ENCODE measurements at regions not wholly inside any gene's neighbourhood (a gene's known extent, or its start where the extent isn't known, plus 50 kb on each side); places are given as distances from the start of the nearest gene placed in this dataset.

DNA sequence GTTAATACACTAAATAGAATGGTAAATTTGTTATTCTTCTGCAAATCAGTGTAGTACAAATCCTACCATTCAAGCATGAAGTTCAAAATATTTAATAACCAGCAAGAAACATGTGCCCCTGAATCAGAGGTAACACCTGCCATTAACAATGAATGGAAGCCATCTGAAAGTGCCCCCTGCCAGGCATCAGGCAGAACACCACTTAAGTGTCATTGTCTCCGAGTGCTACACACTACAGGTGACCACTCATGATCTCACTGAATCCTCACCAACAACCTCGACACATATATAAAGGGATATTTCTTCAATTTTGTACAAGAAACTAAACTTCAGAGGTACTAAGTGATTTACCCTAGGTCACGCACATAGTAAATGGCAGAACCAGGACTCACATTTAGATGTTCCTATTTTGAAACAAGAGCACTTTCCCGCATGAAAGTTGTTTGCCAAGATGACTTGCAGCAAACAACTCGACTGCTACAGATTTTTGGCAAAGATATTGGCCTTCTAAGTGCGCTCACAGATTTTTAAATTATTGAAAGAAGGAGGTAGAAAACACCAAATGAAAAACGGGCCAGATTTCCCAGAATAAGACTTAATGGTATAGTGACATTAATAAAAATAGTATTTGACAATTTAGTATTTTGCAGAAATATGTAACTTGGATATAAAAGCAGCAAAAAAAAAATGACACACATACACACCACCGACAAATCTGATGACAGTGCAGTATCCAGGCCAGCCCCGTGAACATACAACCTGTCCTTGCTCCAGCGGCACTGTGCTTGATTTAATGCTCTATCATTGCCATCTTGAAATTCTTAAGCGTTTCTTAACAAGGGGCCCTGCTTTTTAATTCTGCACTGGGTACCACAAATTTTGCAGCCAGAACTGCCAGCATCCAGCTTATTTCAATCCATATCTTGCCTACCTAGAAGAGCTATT, 274.5 kb downstream of the ALDH8A1 start:
- no peak overlapping the region for H3K4me2 ChIP-seq
- BruUV-seq (replicated peaks): no TSS peak
- intact Hi-C loops (cut with micrococcal nuclease; ENCODE audit: unreplicated experiment): no loop called here
- no peaks in the 10 kb centered on the region for H3K9me2 ChIP-seq (ENCODE audit: insufficient read depth)
- H3K9me3 ChIP-seq (ENCODE audit: insufficient read depth, low read depth): no peaks in the 10 kb centered on the region
- peaks cover 7% of the 10 kb centered on the region; the same call in 1 of the 2 replicates for H3K4me1 ChIP-seq (replicated peaks; ENCODE audit: insufficient read depth)
- H3K36me3 ChIP-seq (ENCODE audit: low read depth): no peaks in the 10 kb centered on the region
- H3K79me2 ChIP-seq (ENCODE audit: low read depth): no peaks in the 10 kb centered on the region
- H3K4me3 ChIP-seq: no peak overlapping the region
- H3F3A ChIP-seq (ENCODE audit: insufficient read depth, low read depth): no peaks in the 10 kb centered on the region
- no peak for DNase-seq
- no peak overlapping the region for H2AFZ ChIP-seq
- no peaks in the 10 kb centered on the region for H4K20me1 ChIP-seq (ENCODE audit: insufficient read depth)
- no peak overlapping the region for H3K27ac ChIP-seq
- TF ChIP-seq, protein P1, sequence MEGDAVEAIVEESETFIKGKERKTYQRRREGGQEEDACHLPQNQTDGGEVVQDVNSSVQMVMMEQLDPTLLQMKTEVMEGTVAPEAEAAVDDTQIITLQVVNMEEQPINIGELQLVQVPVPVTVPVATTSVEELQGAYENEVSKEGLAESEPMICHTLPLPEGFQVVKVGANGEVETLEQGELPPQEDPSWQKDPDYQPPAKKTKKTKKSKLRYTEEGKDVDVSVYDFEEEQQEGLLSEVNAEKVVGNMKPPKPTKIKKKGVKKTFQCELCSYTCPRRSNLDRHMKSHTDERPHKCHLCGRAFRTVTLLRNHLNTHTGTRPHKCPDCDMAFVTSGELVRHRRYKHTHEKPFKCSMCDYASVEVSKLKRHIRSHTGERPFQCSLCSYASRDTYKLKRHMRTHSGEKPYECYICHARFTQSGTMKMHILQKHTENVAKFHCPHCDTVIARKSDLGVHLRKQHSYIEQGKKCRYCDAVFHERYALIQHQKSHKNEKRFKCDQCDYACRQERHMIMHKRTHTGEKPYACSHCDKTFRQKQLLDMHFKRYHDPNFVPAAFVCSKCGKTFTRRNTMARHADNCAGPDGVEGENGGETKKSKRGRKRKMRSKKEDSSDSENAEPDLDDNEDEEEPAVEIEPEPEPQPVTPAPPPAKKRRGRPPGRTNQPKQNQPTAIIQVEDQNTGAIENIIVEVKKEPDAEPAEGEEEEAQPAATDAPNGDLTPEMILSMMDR (conservative IDR thresholded peaks at IDR 0.05): no peak
- no peak for TF ChIP-seq EZH2 (IDR thresholded peaks at IDR 0.05; ENCODE audit: low read depth)
- ChIA-PET CTCF (no interaction called here), POLR2A (ENCODE audit: unreplicated experiment) (no interaction called here)
- no peaks in the 10 kb centered on the region for H3K27me3 ChIP-seq (ENCODE audit: insufficient read depth, low read depth)

DNA sequence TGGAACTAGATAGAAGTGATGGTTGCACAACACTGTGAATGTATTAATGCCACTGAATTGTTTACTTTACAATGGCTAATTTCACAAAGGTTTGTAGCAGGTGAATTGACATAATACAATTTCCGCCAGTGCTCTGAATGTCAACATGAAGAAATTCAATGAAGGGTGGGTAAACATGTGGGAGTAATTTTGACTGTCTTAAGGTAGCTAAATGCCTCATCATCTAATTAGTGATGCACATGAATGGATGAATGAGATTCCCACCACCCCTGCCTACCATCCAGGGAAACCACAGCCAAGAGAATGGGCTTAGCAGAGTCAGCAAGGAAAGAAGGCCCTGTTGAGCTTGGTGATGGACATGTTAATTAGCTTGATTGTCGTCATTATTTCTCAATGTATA, 275.3 kb downstream of the ALDH8A1 start:
- H3K9me2 ChIP-seq (ENCODE audit: insufficient read depth): no peaks in the 10 kb centered on the region
- H3K79me2 ChIP-seq (ENCODE audit: low read depth): no peaks in the 10 kb centered on the region
- no peak overlapping the region for H3K4me3 ChIP-seq
- no peaks in the 10 kb centered on the region for H3K9me3 ChIP-seq (ENCODE audit: insufficient read depth, low read depth)
- no peak for DNase-seq
- no peaks in the 10 kb centered on the region for H3K36me3 ChIP-seq (ENCODE audit: low read depth)
- intact Hi-C loops (cut with micrococcal nuclease; ENCODE audit: unreplicated experiment): no loop called here
- H3K4me1 ChIP-seq (replicated peaks; ENCODE audit: insufficient read depth): peaks cover 7% of the 10 kb centered on the region; the same call in 1 of the 2 replicates
- no peaks in the 10 kb centered on the region for H4K20me1 ChIP-seq (ENCODE audit: insufficient read depth)
- no peak overlapping the region for H3K4me2 ChIP-seq
- POLR2A ChIA-PET (ENCODE audit: unreplicated experiment): interaction anchor here (0.6 kb wide), 1 partner anchor 82 kb away, joined by 3 read pairs; no protein-coding TSS in a partner anchor
- no peaks in the 10 kb centered on the region for H3F3A ChIP-seq (ENCODE audit: insufficient read depth, low read depth)
- TF ChIP-seq, protein P1 (conservative IDR thresholded peaks at IDR 0.05): no peak
- TF ChIP-seq EZH2 (IDR thresholded peaks at IDR 0.05; ENCODE audit: low read depth): no peak
- H3K27ac ChIP-seq: no peak overlapping the region
- no TSS peak for BruUV-seq (replicated peaks)
- no peak overlapping the region for H2AFZ ChIP-seq
- CTCF ChIA-PET: no interaction called here
- H3K27me3 ChIP-seq (ENCODE audit: insufficient read depth, low read depth): no peaks in the 10 kb centered on the region

DNA sequence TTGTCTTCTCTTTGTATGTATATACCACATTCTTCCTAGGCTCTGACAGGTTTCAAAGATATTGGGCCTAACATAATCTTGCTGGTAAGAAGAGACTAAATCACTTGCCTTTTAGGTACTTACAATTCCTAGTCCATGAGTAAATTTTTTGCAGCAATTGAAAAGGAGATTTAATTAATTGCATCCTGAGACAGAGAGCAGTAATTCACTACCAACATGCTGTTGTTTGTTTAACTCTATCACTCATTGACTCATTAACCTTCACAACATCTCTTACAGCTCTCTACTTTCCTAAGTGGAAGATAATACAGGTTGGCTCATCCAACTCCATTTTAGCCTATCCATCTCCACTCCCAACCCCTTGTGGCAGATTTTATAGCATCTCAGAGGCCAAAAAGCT, 280.4 kb downstream of the ALDH8A1 start:
- no peak for DNase-seq
- Histone ChIP-seq H3K27me3 (ENCODE audit: insufficient read depth, low read depth) (no peaks in the 10 kb centered on the region), H3K4me2 (no peak overlapping the region), H3K36me3 (ENCODE audit: low read depth) (no peaks in the 10 kb centered on the region), H3K9me3 (ENCODE audit: insufficient read depth, low read depth) (no peaks in the 10 kb centered on the region), H3F3A (ENCODE audit: insufficient read depth, low read depth) (no peaks in the 10 kb centered on the region), H3K79me2 (ENCODE audit: low read depth) (no peaks in the 10 kb centered on the region), H4K20me1 (ENCODE audit: insufficient read depth) (no peaks in the 10 kb centered on the region), H3K27ac (no peak overlapping the region), H3K4me1 (replicated peaks; ENCODE audit: insufficient read depth) (peaks cover 12% of the 10 kb centered on the region; the same call in 1 of the 2 replicates), H3K4me3 (no peak overlapping the region), H2AFZ (no peak overlapping the region), H3K9me2 (ENCODE audit: insufficient read depth) (no peaks in the 10 kb centered on the region)
- BruUV-seq (replicated peaks): no TSS peak
- POLR2A ChIA-PET (ENCODE audit: unreplicated experiment): no interaction called here
- CTCF ChIA-PET: no interaction called here
- intact Hi-C loops (cut with micrococcal nuclease; ENCODE audit: unreplicated experiment): no loop called here
- TF ChIP-seq EZH2 (IDR thresholded peaks at IDR 0.05; ENCODE audit: low read depth): no peak
- TF ChIP-seq, protein P1 (conservative IDR thresholded peaks at IDR 0.05): no peak
